ENCODE measurements at regions not wholly inside any gene's neighbourhood (a gene's known extent, or its start where the extent isn't known, plus 50 kb on each side); places are given as distances from the start of the nearest gene placed in this dataset.
"Not testable (repeated sequence)": the region's sequence is repeated elsewhere in the genome, so short reads cannot be mapped to it uniquely, and the experiment has no call there.

- DNase-seq, result no peak
Measured at GRCh38 chr12:89787763-89788162, 79.1 kb upstream of the ATP2B1 start.

DNA sequence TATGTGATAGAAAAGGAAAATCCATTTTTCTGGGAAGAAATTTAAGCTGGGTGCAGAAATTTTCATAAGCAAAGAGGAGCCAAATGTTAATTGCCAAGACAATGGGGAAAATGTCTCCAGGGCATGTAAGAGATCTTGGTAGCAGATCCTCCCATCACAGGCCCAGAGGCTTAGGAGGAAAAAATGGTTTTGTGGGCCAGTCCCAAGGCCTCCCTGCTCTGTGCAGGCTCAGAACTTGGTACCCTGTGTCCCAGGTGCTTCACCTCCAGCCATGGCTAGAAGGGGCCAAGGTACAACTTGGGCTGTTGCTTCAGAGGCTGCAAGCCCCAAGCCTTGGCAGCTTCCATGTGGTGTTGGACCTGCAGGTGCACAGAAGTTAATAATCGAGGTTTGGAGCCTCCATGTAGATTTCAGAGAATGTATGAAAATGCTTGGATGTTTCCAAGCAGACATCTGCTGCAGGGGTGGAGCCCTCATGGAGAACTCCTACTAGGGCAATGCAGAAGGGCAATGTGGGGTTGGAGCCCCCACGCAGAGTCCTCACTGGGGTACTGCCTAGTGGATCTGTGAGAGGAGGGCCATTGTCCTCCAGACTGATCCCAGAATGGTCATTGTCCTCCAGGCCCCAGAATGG is 77.7 kb upstream of the ATP2B1 start:
- no peak for DNase-seq

DNA sequence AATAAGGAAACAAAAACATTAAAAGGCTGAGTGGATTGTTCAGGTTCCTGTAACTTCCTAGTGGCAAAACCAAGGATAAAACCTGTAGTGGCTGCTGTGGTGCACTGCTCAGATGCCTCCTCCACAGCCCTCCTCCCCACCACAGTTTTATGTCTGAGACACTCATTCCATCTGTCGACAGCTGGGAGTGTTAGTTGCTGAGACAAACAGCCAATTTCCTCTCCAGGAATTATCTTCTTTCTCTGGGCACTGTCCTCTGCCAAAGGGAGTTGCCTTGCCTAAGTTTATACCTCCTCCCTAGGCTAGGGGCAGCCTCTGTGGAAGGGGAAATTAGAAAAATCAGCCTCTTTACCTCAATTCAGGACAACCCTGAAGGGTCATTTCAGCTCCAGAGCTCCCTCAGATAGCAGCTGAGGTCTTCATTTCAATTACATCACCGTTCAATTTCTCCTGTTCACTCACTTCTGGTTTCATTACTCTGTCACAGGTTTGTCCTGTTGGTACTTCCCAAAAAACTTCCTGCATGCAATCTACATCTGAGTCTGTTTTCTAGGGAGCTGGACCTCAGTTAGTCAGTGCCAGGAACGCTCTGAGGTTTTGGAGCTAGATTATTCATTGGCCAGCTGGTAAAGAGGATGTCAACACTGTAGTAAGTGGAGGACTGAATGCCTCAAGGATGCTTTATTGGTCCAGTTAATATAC is 74.9 kb upstream of the ATP2B1 start:
- DNase-seq, result no peak

- no peak for DNase-seq
Measured at GRCh38 chr12:89782807-89783206, 74.2 kb upstream of the ATP2B1 start.

DNA sequence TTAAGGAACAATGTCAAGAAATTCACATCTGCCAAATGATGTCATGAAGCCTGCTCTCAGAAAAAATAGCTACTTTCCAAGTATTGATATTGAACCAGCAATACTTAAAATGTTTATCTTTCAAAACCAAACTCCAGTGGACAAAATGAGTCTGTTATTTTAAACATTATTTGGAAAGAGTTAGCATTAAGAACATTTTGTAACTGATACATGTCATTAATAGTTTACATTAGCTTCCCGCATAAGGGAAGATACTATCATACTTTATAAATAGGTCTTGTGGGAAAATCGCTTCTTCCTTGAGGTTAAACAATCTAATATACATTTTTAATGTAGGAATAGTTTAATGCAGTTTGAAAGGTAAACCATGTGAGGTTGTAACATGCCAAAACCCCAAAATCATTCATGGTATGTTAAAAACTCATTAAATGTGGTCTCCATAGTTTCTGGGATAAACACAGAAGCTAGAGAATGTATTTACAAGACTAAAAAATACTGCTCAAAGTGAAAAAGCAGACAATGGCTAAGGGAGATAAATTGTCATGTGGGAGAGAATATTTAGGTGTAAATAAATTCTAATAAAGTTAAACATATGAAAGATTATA is 73.4 kb upstream of the ATP2B1 start:
- no peak for DNase-seq

GRCh38 chr12:89781156-89781555 is 72.5 kb upstream of the ATP2B1 start:
- DNase-seq, result no peak

- DNase-seq, result no peak
Measured at GRCh38 chr12:89779090-89779489, 70.5 kb upstream of the ATP2B1 start.

- DNase-seq, result no peak
Measured at GRCh38 chr12:89777733-89778379, 69.2 kb upstream of the ATP2B1 start.

DNA sequence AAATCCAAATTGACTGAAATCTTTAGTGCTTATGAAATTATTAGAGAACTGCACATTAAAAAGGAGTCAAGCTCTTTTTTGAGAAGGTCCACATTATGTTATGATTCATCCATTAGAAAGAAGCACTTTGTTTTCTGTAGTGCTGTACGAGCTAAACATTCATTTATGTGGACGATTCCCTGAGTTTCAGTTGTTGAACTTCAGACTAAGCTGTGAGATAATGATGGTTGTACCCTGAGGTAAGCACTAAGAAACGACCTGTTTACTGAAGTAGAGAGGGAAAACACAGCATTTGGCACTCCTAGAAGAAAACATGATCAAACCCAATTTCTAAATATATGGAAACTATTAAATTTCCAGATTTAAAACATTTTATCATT is 67.3 kb upstream of the ATP2B1 start:
- DNase-seq, result no peak

- DNase-seq, result no peak
Measured at GRCh38 chr12:89775063-89775985, 66.7 kb upstream of the ATP2B1 start.

GRCh38 chr12:89774645-89775044 is 66.0 kb upstream of the ATP2B1 start:
- no peak for DNase-seq

GRCh38 chr12:89770391-89770790 is 61.8 kb upstream of the ATP2B1 start:
- no peak for DNase-seq

DNA sequence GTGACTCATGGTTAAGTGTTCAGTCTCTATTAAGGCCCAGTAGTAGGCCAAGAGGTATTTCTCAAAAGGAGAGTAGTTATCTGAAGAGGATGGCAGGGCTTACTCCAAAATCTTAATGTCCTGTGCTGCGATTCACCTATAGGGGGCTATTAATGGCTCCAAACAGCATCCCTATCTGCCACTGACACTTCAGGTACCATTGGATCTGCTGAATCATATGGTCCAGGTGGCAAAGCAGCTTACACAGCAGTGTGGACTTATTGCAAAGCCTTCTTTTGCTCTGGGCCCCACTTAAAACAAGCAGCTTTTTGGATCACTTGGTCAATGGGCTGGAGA is 60.8 kb upstream of the ATP2B1 start:
- DNase-seq, result no peak

DNA sequence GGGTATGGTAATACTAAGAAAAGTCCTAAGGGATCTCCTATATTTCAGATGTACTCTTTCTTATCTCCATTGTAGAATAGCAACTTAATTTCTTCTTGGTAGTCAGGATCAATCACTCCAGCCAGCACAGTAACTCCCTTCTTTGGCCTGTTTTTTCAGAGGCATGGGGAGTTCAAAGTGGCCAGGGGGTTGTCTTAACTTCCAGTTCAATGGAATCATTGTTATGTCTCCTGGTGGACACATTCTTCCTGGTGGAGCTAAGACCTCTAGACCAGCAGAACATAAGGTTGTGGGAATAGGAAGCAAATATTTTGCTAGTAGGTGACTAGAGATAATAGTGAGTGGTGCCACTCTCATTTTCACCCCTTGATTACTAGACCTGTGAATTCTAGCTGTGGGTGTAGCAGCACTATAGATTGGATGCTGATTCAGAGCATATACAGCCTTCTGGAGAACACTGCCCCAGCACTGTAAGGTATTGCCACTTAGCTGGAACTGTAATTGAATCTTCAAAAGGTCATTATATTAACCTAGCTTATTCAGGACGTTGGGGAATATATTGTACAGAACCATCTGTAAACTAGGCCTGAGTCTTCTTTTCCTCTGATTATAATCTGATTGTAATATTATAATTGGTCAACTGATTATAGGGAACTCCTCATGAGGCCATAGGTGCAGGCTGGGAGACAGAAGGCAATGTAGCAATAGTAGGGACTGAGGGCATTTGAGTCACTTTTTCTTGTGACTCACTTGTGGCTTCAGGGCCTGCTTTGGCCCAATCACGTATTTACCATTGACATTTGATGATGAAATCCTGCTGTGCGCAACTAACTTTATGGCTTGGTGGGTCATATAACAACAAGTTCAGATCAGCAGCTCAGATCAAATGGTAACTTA is 60.2 kb upstream of the ATP2B1 start:
- DNase-seq, result no peak

DNA sequence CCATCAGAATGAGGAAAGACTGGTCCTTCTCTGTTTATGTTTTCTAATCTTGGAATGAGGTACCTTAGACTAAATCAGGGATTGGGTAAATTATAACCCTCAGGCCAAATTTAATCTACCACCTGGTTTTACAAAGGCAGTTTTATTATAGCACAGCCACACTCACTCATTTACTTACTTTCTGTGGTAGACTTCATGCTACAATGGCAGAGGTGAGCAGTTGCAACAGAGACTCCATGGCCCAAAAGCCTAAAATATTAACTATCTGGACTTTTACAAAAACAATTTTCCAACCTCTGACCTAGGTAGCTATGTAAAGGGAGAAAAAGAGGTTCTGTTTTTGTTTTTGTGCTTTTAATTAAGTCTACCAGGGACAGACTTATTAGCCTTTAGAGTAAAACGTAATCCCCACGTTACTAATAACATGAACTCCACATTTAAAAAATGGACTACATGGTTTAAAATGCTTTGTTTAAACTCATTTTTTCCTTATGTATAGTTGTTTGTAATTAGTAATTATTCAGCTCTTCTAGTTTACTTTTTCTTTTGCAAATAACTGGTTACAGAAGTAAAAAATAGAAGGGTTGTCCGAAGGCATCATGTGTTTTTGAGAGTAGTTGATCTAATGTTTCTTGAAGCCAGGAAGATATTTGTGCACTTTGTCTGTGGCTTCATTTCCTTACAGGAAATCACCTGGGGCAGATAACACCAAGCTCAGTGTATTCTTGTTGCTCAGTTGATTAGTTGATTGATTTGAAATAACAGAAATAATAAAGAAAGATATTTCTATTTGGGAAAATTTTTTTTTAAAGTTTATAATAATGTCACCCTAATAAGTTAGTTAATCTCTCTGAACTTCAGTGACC is 57.6 kb upstream of the ATP2B1 start:
- no peak for DNase-seq

DNA sequence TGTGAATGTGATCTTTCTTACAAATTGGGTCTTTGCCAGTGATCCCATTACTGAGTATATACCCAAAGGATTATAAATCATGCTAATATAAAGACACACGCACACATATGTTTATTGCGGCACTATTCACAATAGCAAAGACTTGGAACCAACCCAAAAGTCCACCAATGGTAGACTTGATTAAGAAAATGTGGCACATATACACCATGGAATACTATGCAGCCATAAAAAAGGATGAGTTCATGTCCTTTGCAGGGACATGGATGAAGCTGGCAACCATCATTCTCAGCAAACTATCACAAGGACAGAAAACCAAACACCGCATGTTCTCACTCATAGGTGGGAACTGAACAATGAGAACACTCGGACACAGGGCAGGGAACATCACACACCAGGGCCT is 55.5 kb upstream of the ATP2B1 start:
- DNase-seq, result not testable (repeated sequence)

GRCh38 chr12:89762498-89763170 is 54.0 kb upstream of the ATP2B1 start:
- no peak for DNase-seq

DNA sequence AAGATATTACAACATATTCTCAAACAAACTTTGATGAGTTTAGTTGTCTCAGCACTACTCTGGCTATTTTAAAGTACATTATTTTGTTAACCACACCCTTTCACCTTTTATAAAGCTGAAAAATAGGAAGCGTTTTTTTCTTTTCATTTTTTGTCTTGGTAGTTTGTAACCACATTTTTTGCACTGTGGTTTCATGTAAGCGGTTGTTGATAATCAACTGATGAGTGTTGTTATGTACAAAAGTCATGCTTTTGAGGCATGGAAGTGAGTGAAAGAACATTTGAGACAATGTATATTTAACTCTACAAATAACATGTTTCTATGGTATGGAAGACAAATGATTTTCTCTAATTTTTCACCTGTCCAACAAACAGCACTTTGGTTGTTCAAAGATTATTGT is 52.1 kb upstream of the ATP2B1 start:
- DNase-seq, result no peak
